ENCODE measurements at regions not wholly inside any gene's neighbourhood (a gene's known extent, or its start where the extent isn't known, plus 50 kb on each side); places are given as distances from the start of the nearest gene placed in this dataset.
"Not testable (repeated sequence)": the region's sequence is repeated elsewhere in the genome, so short reads cannot be mapped to it uniquely, and the experiment has no call there.

DNA sequence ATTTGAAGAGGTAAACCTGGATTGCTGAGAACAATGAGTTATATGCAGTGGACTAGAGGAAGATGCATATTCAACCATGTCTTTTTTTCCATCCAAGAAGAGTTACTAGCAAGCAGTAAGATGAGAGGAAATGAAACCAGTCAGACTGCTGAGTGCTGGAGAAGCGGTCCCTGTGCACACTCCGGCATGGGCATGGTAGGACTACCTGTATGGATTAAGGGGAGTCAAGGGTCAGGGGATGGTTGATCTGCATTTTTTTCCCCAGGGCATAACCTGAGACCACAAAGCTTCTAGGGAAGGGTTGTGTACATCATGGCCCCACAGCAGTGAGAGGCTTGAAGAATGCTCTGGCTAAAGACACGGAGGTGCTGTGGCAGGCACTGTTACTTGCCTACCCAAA, 76.6 kb upstream of the ZNF169 start:
- intact Hi-C loops (cut with DNase I) = loop anchor here in 1 of 2 donors (5.0 kb wide), 1 partner anchor 45 kb away; no protein-coding TSS in a partner anchor
- 61 to 89% (median 76%) methylated on average over 3 of the region's 3 CpGs for WGBS, 3 donors
- H3K36me3 ChIP-seq (ENCODE audit: insufficient read depth in 1 of 2, low read depth in 1 of 2) = peaks cover 2 to 34% of the 10 kb centered on the region in 2 donors
- TF ChIP-seq, protein P1, sequence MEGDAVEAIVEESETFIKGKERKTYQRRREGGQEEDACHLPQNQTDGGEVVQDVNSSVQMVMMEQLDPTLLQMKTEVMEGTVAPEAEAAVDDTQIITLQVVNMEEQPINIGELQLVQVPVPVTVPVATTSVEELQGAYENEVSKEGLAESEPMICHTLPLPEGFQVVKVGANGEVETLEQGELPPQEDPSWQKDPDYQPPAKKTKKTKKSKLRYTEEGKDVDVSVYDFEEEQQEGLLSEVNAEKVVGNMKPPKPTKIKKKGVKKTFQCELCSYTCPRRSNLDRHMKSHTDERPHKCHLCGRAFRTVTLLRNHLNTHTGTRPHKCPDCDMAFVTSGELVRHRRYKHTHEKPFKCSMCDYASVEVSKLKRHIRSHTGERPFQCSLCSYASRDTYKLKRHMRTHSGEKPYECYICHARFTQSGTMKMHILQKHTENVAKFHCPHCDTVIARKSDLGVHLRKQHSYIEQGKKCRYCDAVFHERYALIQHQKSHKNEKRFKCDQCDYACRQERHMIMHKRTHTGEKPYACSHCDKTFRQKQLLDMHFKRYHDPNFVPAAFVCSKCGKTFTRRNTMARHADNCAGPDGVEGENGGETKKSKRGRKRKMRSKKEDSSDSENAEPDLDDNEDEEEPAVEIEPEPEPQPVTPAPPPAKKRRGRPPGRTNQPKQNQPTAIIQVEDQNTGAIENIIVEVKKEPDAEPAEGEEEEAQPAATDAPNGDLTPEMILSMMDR (IDR thresholded peaks at IDR 0.05) = no peak
- H3K4me3 ChIP-seq = no peak overlapping the region
- H3K27me3 ChIP-seq (ENCODE audit: insufficient read depth in 3 of 3, low read length in 2 of 3) = no peaks in the 10 kb centered on the region
- peaks cover 37% of the 10 kb centered on the region for H3K4me1 ChIP-seq
- H3K9me3 ChIP-seq = no peaks in the 10 kb centered on the region
- H3K27ac ChIP-seq = no peak overlapping the region
- peak; percentile 23 to 43 (median 33) for ATAC-seq
- no peak for DNase-seq

DNA sequence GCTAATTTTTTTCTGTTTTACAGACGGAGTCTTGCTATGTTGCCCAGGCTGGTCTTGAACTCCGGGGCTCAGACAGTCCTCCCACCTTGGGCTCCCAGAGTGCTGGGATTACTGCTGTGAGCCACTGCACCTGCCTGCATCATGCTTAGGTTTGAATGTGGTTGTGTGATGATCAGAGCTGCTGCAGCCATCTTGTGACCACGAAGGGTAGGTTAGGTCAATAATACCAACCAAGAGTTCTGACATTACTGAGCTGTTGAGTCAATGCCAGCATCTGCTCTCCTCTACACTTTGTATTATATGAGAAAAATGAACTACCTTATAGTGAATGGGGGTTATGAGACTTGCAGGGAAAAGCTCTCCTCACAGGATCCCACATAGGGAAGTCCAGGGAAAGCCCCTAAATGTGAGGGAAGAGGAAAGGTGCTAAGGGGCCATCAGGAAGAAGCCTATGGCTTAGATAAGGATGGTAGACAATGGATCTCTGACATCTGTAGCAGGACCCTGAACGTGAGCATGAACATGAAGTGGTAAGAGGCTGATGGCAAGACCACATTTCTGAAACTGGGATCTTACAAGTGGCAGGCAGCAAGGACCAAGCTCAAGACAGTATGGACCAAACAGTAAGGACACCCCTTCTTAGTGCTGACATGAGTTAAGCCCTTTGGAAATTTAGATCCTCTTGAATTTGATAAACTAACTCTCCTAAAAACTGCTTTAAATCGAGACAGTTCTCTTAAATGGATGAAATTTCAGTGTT, 75.7 kb upstream of the ZNF169 start:
- H3K9me3 ChIP-seq = no peaks in the 10 kb centered on the region
- intact Hi-C loops (cut with DNase I) = loop anchor here in 1 of 2 donors (5.0 kb wide), 1 partner anchor 46 kb away; no protein-coding TSS in a partner anchor
- H3K4me3 ChIP-seq = no peak overlapping the region
- no peak overlapping the region for H3K27ac ChIP-seq
- peaks cover 28% of the 10 kb centered on the region for H3K4me1 ChIP-seq
- H3K36me3 ChIP-seq (ENCODE audit: insufficient read depth in 1 of 2, low read depth in 1 of 2) = peaks cover 2 to 25% of the 10 kb centered on the region in 2 donors
- TF ChIP-seq, protein P1 (IDR thresholded peaks at IDR 0.05) = no peak
- WGBS, 3 donors = 78 to 92% (median 88%) methylated on average over 5 of the region's 5 CpGs
- H3K27me3 ChIP-seq (ENCODE audit: insufficient read depth in 3 of 3, low read length in 2 of 3) = no peaks in the 10 kb centered on the region
- ATAC-seq = peak in 3 of 4 donors; percentile 8 to 41 (median 14)
- no peak for DNase-seq

DNA sequence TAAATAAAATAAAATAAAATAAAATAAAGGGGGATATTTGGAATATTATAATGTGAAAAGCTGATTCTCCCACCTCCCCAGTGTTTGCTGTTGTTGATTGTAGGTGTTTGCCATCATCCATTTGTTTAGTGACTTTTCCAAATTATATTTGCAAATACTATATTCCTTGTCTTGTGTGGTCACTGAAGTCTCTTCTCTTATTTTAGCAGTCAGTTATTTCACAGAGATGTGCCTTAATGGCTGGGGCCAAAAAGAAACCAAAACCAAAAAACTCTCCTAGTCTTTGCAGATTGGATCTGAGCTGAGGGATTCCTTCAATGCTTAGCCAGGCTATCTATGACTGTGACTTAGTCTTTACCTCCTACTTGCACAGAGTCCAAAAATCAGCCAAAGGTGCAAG, 70.9 kb upstream of the ZNF169 start:
- DNase-seq (no peak), ATAC-seq (no peak)
- Histone ChIP-seq H3K36me3 (ENCODE audit: insufficient read depth in 1 of 2, low read depth in 1 of 2) (peaks cover 0 to 7% of the 10 kb centered on the region in 2 donors), H3K4me1 (no peaks in the 10 kb centered on the region), H3K9me3 (peaks cover 8% of the 10 kb centered on the region), H3K27me3 (ENCODE audit: insufficient read depth in 3 of 3, low read length in 2 of 3) (no peaks in the 10 kb centered on the region), H3K4me3 (no peak overlapping the region), H3K27ac (no peak overlapping the region)
- intact Hi-C loops (cut with DNase I) = no loop called here
- TF ChIP-seq, protein P1 (IDR thresholded peaks at IDR 0.05) = no peak

DNA sequence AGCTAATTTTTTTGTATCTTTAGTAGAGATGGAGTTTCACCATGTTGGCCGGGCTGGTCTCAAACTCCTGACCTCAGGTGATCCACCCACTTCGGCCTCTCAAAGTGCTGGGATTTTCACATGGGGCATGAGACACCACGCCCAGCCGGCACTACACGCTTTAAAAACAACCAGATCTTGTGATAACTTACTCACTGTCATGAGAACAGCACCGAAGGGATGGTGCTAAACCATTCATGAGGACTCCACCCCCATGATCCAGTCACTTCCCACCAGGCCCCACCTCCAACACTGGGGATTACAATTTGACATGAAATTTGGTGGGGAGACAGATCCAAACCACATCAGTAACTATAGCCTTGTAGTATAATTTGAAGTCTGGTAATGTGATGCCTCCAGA, 67.4 kb upstream of the ZNF169 start:
- H3K4me1 ChIP-seq; ATAC-seq; H3K36me3 ChIP-seq (ENCODE audit: insufficient read depth in 1 of 2, low read depth in 1 of 2); H3K27me3 ChIP-seq (ENCODE audit: insufficient read depth in 3 of 3, low read length in 2 of 3); intact Hi-C loops (cut with DNase I); H3K27ac ChIP-seq; DNase-seq; H3K4me3 ChIP-seq: not testable (repeated sequence)
- WGBS, 3 donors = 96 to 99% (median 98%) methylated on average over 6 of the region's 6 CpGs
- H3K9me3 ChIP-seq = peaks cover 22% of the 10 kb centered on the region

DNA sequence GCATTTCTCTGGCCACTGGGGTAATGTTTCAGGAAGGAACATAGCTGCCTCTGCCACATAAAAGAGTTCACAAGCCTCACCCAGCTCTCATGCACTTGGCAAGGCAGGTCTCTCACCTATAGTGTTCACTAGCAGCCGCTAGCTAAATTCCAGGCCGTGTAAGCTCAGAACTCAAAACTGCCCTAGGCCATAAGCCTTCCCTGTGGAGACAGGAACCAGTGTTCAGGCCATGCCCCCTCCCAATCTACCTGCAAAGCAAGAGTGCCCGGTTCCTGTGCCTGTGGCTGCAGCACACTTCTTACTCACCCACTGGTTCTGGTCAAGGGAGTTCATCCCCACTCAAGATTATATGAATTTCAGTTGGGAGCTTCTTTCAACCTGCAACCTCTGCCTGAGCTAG, 60.7 kb upstream of the ZNF169 start:
- TF ChIP-seq, protein P1 (IDR thresholded peaks at IDR 0.05) = no peak
- peaks cover 0 to 3% of the 10 kb centered on the region in 2 donors for H3K36me3 ChIP-seq (ENCODE audit: insufficient read depth in 1 of 2, low read depth in 1 of 2)
- H3K9me3 ChIP-seq = peaks cover 12% of the 10 kb centered on the region
- intact Hi-C loops (cut with DNase I) = no loop called here
- 85 to 94% (median 92%) methylated on average over 3 of the region's 3 CpGs for WGBS, 3 donors
- H3K4me1 ChIP-seq = peaks cover 20% of the 10 kb centered on the region
- DNase-seq = no peak
- ATAC-seq = no peak
- no peak overlapping the region for H3K4me3 ChIP-seq
- no peaks in the 10 kb centered on the region for H3K27me3 ChIP-seq (ENCODE audit: insufficient read depth in 3 of 3, low read length in 2 of 3)
- no peak overlapping the region for H3K27ac ChIP-seq

All from psoas muscle (tissue), 7 donors.